HG03378 (cell line): ENCODE measurements at regions not wholly inside any gene's neighbourhood (a gene's known extent, or its start where the extent isn't known, plus 50 kb on each side); places are given as distances from the start of the nearest gene placed in this dataset.

ENCODE experiments used
- ATAC-seq: cut with Tn5 transposase; IDR thresholded peaks from one replicate; pipeline ENCODE4 v1.9.1; 2021; ENCODE audit warnings: mild to moderate bottlenecking, moderate library complexity; ENCODE audit not compliant: unreplicated experiment

- no peak for ATAC-seq
These were observed 362.0 kb upstream of the TMCO5A start for GRCh38 chr15:37572401-37572800.

- ATAC-seq, result no peak
These were observed 359.5 kb upstream of the TMCO5A start for GRCh38 chr15:37574985-37575384.

- ATAC-seq, result no peak
These were observed 357.5 kb upstream of the TMCO5A start for GRCh38 chr15:37576952-37577351.

- ATAC-seq, result no peak
These were observed 352.4 kb upstream of the TMCO5A start for GRCh38 chr15:37581866-37582532.

GRCh38 chr15:37582852-37583251 is 351.6 kb upstream of the TMCO5A start:
- no peak for ATAC-seq

GRCh38 chr15:37586011-37586583 is 348.3 kb upstream of the TMCO5A start:
- no peak for ATAC-seq

- ATAC-seq, result no peak
These were observed 347.5 kb upstream of the TMCO5A start for GRCh38 chr15:37586976-37587375.

GRCh38 chr15:37594417-37594816 is 340.0 kb upstream of the TMCO5A start:
- no peak for ATAC-seq

GRCh38 chr15:37595426-37595970 is 338.9 kb upstream of the TMCO5A start:
- no peak for ATAC-seq

- ATAC-seq, result no peak
These were observed 335.3 kb upstream of the TMCO5A start for GRCh38 chr15:37599156-37599555.

GRCh38 chr15:37616215-37616614 is 318.2 kb upstream of the TMCO5A start:
- no peak for ATAC-seq

- ATAC-seq, result no peak
These were observed 316.1 kb upstream of the TMCO5A start for GRCh38 chr15:37618353-37618752.

- ATAC-seq, result no peak
These were observed 314.9 kb upstream of the TMCO5A start for GRCh38 chr15:37619358-37620042.

GRCh38 chr15:37625576-37625975 is 308.9 kb upstream of the TMCO5A start:
- ATAC-seq, result no peak

GRCh38 chr15:37628507-37628906 is 305.9 kb upstream of the TMCO5A start:
- no peak for ATAC-seq

- ATAC-seq, result no peak
These were observed 297.7 kb upstream of the TMCO5A start for GRCh38 chr15:37636736-37637135.

GRCh38 chr15:37638116-37638515 is 296.3 kb upstream of the TMCO5A start:
- no peak for ATAC-seq

- ATAC-seq, result no peak
These were observed 295.7 kb upstream of the TMCO5A start for GRCh38 chr15:37638691-37639090.

GRCh38 chr15:37652646-37653417 is 281.6 kb upstream of the TMCO5A start:
- ATAC-seq, result no peak

- no peak for ATAC-seq
These were observed 256.3 kb upstream of the TMCO5A start for GRCh38 chr15:37678124-37678523.

- ATAC-seq, result no peak
These were observed 254.8 kb upstream of the TMCO5A start for GRCh38 chr15:37679627-37680026.
